ENCODE measurements at regions not wholly inside any gene's neighbourhood (a gene's known extent, or its start where the extent isn't known, plus 50 kb on each side); places are given as distances from the start of the nearest gene placed in this dataset.

GRCh38 chr11:42890773-42891172, 421.0 kb upstream of the API5 start:
- POLR2A ChIA-PET = no interaction called here
- DNase-seq (ENCODE audit: low read depth, low spot score) (no peak), ATAC-seq (no peak)
- Histone ChIP-seq H3K27ac (ENCODE audit: low read length) (no peak overlapping the region), H3K4me1 (ENCODE audit: control insufficient read depth, insufficient read depth, low read length) (no peaks in the 10 kb centered on the region), H3K36me3 (ENCODE audit: control insufficient read depth, insufficient read depth, low read length) (no peaks in the 10 kb centered on the region), H3K27me3 (ENCODE audit: control insufficient read depth, insufficient read depth, low read length) (no peaks in the 10 kb centered on the region), H3K9me3 (ENCODE audit: control insufficient read depth, insufficient read depth, low read depth, low read length) (no peaks in the 10 kb centered on the region), H3K4me3 (ENCODE audit: low read depth in 2 of 2, low read length in 2 of 2) (no peak overlapping the region)
- in situ Hi-C loops (cut with HindIII; ENCODE audit: low pct_unique_long_range_greater_than_20kb, low sequenced_read_pairs) = no loop called here
- no TSS peak for BruUV-seq (replicated peaks)
- no peak for TF ChIP-seq SIN3A (IDR thresholded peaks at IDR 0.05; ENCODE audit: borderline replicate concordance, insufficient read depth, low read depth, low read length)
- TF ChIP-seq TCF7L2 (IDR thresholded peaks at IDR 0.05; ENCODE audit: low read depth, low read length) = no peak
- intact Hi-C loops (cut with micrococcal nuclease; ENCODE audit: unreplicated experiment) = no loop called here
- CTCF ChIA-PET = no interaction called here

- no peak overlapping the region for H3K27ac ChIP-seq (ENCODE audit: low read length)
- no peaks in the 10 kb centered on the region for H3K27me3 ChIP-seq (ENCODE audit: control insufficient read depth, insufficient read depth, low read length)
- TF ChIP-seq TCF7L2 (IDR thresholded peaks at IDR 0.05; ENCODE audit: low read depth, low read length) (no peak), REST (IDR thresholded peaks at IDR 0.05; ENCODE audit: insufficient read depth in 1 of 2, low read depth in 2 of 2, low read length in 1 of 2) (no peak), CTCF (IDR thresholded peaks at IDR 0.05) (no peak), POLR2AphosphoS5 (IDR thresholded peaks at IDR 0.05; ENCODE audit: low read depth, low read length) (no peak)
- in situ Hi-C loops (cut with HindIII; ENCODE audit: low pct_unique_long_range_greater_than_20kb, low sequenced_read_pairs) (no loop called here), intact Hi-C loops (cut with micrococcal nuclease; ENCODE audit: unreplicated experiment) (no loop called here)
- ChIA-PET POLR2A (no interaction called here), CTCF (no interaction called here)
- no peaks in the 10 kb centered on the region for H3K36me3 ChIP-seq (ENCODE audit: control insufficient read depth, insufficient read depth, low read length)
- no peak for DNase-seq (ENCODE audit: low read depth, low spot score)
- ATAC-seq = no peak
- H3K4me3 ChIP-seq (ENCODE audit: low read depth in 2 of 2, low read length in 2 of 2) = no peak overlapping the region
- H3K9me3 ChIP-seq (ENCODE audit: control insufficient read depth, insufficient read depth, low read depth, low read length) = no peaks in the 10 kb centered on the region
- no peaks in the 10 kb centered on the region for H3K4me1 ChIP-seq (ENCODE audit: control insufficient read depth, insufficient read depth, low read length)
- BruUV-seq (replicated peaks) = no TSS peak
Observed at GRCh38 chr11:42901084-42901483, 410.7 kb upstream of the API5 start.

GRCh38 chr11:42906226-42906625, 405.6 kb upstream of the API5 start:
- ATAC-seq = no peak
- no peaks in the 10 kb centered on the region for H3K27me3 ChIP-seq (ENCODE audit: control insufficient read depth, insufficient read depth, low read length)
- no peak for DNase-seq (ENCODE audit: low read depth, low spot score)
- no peaks in the 10 kb centered on the region for H3K9me3 ChIP-seq (ENCODE audit: control insufficient read depth, insufficient read depth, low read depth, low read length)
- H3K4me1 ChIP-seq (ENCODE audit: control insufficient read depth, insufficient read depth, low read length) = no peaks in the 10 kb centered on the region
- no peak overlapping the region for H3K27ac ChIP-seq (ENCODE audit: low read length)
- CTCF ChIA-PET = no interaction called here
- in situ Hi-C loops (cut with HindIII; ENCODE audit: low pct_unique_long_range_greater_than_20kb, low sequenced_read_pairs) = no loop called here
- no peak for TF ChIP-seq REST (IDR thresholded peaks at IDR 0.05; ENCODE audit: insufficient read depth in 1 of 2, low read depth in 2 of 2, low read length in 1 of 2)
- TF ChIP-seq TCF7L2 (IDR thresholded peaks at IDR 0.05; ENCODE audit: low read depth, low read length) = no peak
- no peak for TF ChIP-seq SIN3A (IDR thresholded peaks at IDR 0.05; ENCODE audit: borderline replicate concordance, insufficient read depth, low read depth, low read length)
- no peak for TF ChIP-seq CTCF (IDR thresholded peaks at IDR 0.05)
- TF ChIP-seq POLR2AphosphoS5 (IDR thresholded peaks at IDR 0.05; ENCODE audit: low read depth, low read length) = no peak
- POLR2A ChIA-PET = no interaction called here
- H3K36me3 ChIP-seq (ENCODE audit: control insufficient read depth, insufficient read depth, low read length) = no peaks in the 10 kb centered on the region
- intact Hi-C loops (cut with micrococcal nuclease; ENCODE audit: unreplicated experiment) = no loop called here
- peak overlapping the region; percentile 22 to 46; a peak in 3 of 4 replicates for H3K4me3 ChIP-seq (ENCODE audit: low read depth in 2 of 2, low read length in 2 of 2)
- no TSS peak for BruUV-seq (replicated peaks)

All from Panc1 (cell line).